Glutamatergic neuron (in vitro differentiated cells): ENCODE measurements at regions not wholly inside any gene's neighbourhood (a gene's known extent, or its start where the extent isn't known, plus 50 kb on each side); places are given as distances from the start of the nearest gene placed in this dataset.

Experiments
- DNase-seq: peaks from one replicate; pipeline ENCODE4 v3.0.0; 2022
- H3K27ac Mint-ChIP-seq: one replicate; pipeline ENCODE4 v1.8.0; 2020; ENCODE audit warnings: mild to moderate bottlenecking, mixed read lengths, inconsistent platforms; ENCODE audit not compliant: unreplicated experiment
- H3K27me3 Mint-ChIP-seq: one replicate; pipeline ENCODE4 v1.8.0; 2020; ENCODE audit warnings: mild to moderate bottlenecking, moderate library complexity, mixed read lengths, inconsistent platforms; ENCODE audit not compliant: unreplicated experiment
- H3K36me3 Mint-ChIP-seq: one replicate; pipeline ENCODE4 v1.8.0; 2020; ENCODE audit warnings: mild to moderate bottlenecking, mixed read lengths, inconsistent platforms; ENCODE audit not compliant: unreplicated experiment
- H3K4me1 Mint-ChIP-seq: one replicate; pipeline ENCODE4 v1.8.0; 2020; ENCODE audit warnings: mild to moderate bottlenecking, low read depth, mixed read lengths, inconsistent platforms; ENCODE audit not compliant: unreplicated experiment
- H3K4me3 Mint-ChIP-seq: one replicate; pipeline ENCODE4 v1.8.0; 2020; ENCODE audit warnings: mild to moderate bottlenecking, mixed read lengths, inconsistent platforms; ENCODE audit not compliant: unreplicated experiment
- H3K9me3 Mint-ChIP-seq: one replicate; pipeline ENCODE4 v1.8.0; 2020; ENCODE audit warnings: mild to moderate bottlenecking, moderate library complexity, mixed read lengths, inconsistent platforms; ENCODE audit not compliant: unreplicated experiment
- CTCF ChIP-seq: fragments of 200-600 bp; sonication (generic); IDR thresholded peaks from one replicate; pipeline ENCODE4 v1.5.0; 2021; ENCODE audit not compliant: partially characterized antibody, unreplicated experiment

- Mint-ChIP-seq H3K4me1 (no peaks in the 10 kb centered on the region), H3K27ac (no peak overlapping the region), H3K36me3 (peaks cover under 1% of the 10 kb centered on the region), H3K27me3 (peaks cover 2% of the 10 kb centered on the region), H3K9me3 (peaks cover 2% of the 10 kb centered on the region), H3K4me3 (no peak overlapping the region)
- no peak for TF ChIP-seq CTCF
- DNase-seq: no peak
Measured at GRCh38 chr1:30516485-30516858, 206.9 kb downstream of the MATN1 start.

DNA sequence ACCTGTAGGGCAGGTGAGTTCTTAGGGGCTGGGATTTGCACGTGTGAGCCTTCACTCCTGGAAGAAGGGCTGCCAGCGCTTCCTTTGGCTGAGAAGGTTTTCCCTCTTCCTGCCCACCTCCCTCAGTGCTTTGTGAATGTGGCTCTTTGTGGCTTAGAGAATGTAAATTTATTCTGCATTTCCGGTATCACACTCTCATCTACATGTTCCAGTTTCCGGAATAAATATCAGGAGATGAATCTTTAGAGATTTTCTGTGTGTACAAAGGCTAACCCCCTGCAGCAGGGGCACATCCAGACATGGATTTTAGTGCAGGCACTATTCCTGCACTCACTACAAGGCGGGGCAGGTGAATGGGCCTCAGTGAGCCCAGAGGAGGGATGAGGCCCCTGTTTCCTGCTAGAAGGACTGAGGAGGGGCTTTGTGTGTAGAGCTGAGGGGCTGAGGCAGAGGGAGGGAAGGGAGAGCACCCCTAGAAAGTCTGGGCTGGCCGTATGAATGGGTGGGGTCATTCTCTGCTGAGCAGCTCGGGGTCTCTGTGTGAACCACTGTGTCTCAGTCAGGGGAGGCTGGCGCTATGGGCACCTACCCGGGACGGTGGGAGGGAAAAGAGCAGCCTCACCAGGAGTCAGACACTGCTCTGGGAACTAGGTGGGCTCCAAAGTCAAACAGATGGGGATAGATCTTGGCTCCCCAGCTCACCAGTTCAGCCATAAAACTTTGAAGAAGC is 207.5 kb downstream of the MATN1 start:
- TF ChIP-seq CTCF: no peak
- H3K9me3 Mint-ChIP-seq: peaks cover 2% of the 10 kb centered on the region
- no peak for DNase-seq
- H3K27me3 Mint-ChIP-seq: peaks cover 2% of the 10 kb centered on the region
- no peak overlapping the region for H3K27ac Mint-ChIP-seq
- H3K36me3 Mint-ChIP-seq: peaks cover 6% of the 10 kb centered on the region
- H3K4me3 Mint-ChIP-seq: no peak overlapping the region
- H3K4me1 Mint-ChIP-seq: no peaks in the 10 kb centered on the region

DNA sequence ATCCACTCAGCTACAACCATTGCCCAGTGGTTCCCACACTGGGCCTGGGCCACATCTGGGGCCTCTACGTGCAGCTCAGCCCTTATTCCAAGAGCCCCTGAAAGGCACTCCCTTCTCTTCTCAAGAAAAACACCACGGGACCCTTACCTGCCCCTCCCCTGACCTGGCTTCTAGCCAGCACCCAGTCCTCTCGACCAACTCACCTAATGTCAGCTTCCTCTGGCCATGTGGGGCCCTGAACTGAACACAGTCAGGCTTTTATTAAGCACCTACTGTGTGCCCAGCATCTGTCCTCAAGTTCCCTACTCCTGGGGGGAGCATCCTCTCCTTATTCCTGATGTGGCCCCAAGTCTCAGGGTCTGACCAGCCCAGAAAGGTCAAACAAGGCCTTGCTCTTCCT is 208.4 kb downstream of the MATN1 start:
- no peak overlapping the region for H3K4me3 Mint-ChIP-seq
- H3K36me3 Mint-ChIP-seq: peaks cover 6% of the 10 kb centered on the region
- DNase-seq: no peak
- peaks cover 2% of the 10 kb centered on the region for H3K27me3 Mint-ChIP-seq
- no peak for TF ChIP-seq CTCF
- H3K9me3 Mint-ChIP-seq: peaks cover 2% of the 10 kb centered on the region
- H3K27ac Mint-ChIP-seq: no peak overlapping the region
- no peaks in the 10 kb centered on the region for H3K4me1 Mint-ChIP-seq

DNA sequence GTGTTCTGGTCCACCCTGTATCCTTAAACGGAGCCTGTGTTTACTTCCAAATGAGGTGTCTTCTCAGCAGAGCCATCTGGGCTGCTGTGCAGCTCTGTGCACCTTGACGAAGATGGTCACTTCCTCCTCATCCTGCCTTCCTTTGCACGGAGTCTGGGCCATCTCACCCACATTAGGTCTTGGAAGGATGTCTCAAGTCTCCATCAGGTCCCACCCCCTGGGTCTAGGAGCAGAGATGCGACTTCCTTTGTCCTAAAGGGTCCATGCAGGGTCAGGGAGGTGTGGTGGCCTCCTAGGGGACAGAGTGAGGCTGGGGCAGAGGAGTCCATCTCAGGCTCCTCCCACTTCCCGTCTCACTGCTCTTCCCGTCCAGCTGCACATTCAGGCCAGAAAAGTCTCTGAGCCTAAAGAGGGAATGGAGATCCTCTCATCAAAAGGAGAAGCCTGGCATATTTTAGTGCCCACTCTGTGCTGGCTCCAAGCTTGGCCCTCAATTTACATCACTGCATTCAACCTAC is 209.2 kb downstream of the MATN1 start:
- H3K27ac Mint-ChIP-seq: no peak overlapping the region
- no peak for TF ChIP-seq CTCF
- H3K4me3 Mint-ChIP-seq: no peak overlapping the region
- no peak for DNase-seq
- H3K27me3 Mint-ChIP-seq: peaks cover 2% of the 10 kb centered on the region
- H3K4me1 Mint-ChIP-seq: no peaks in the 10 kb centered on the region
- H3K9me3 Mint-ChIP-seq: peaks cover 2% of the 10 kb centered on the region
- H3K36me3 Mint-ChIP-seq: peaks cover 6% of the 10 kb centered on the region

DNA sequence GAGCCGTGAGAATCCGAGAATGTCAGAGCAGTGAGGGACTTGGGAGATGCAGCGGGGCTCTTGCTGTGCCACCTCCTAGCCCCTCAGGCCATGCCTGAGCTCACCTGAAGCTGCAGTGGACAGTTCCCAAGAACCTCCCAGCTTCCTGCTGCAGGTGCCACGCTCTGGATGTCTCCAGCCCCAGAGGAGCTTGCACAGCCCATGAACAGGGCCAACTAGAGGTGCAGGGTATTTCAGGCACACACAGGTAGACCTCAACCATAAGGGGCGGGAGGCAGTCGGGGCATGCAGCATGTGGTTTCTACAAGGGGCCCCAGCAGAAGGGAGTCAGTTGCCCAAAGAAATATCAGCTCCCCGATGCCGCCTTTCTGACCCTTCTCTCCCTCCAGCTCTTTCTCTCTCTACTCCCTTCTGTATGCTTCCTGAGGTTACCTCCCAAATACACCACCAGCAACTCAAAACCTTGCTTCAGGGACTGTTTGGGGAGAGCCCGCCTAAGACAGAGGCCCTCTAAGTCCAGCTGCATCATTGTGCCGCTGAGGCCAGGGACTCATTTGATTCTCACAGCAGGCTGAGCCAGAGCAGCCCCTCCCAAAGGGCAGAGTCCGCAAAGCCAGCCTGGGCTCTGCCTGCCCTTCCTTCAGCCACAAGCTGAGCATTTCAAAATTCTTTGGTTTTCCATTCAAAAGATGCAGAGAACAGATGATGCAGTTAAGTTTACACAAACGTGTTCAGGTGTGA is 209.8 kb downstream of the MATN1 start:
- DNase-seq: no peak
- Mint-ChIP-seq H3K27me3 (peaks cover 2% of the 10 kb centered on the region), H3K4me1 (no peaks in the 10 kb centered on the region), H3K36me3 (peaks cover 6% of the 10 kb centered on the region), H3K27ac (no peak overlapping the region), H3K9me3 (peaks cover 2% of the 10 kb centered on the region), H3K4me3 (no peak overlapping the region)
- no peak for TF ChIP-seq CTCF
